Right atrium auricular region (tissue), 2 donors: ENCODE measurements at regions not wholly inside any gene's neighbourhood (a gene's known extent, or its start where the extent isn't known, plus 50 kb on each side); places are given as distances from the start of the nearest gene placed in this dataset.
A peak's percentile ranks its signal among the peaks of the same experiment; 100 is the strongest.

ENCODE experiments used
- DNase-seq: peaks from one replicate; pipeline ENCODE4 v3.0.0-alpha.2; 2019; ENCODE audit warnings: low spot score
- H3K27ac ChIP-seq, 2 donors: fragments of 200-600 bp; sonication (generic); 1 replicate in 1 of 2; 2 replicates in 1 of 2; pipeline ENCODE4 v1.5.1; 2016 to 2019
- H3K27me3 ChIP-seq, 2 donors: fragments of 200-600 bp; sonication (generic); one replicate each; pipeline versions ENCODE4 v1.5.1 to v1.6.0; 2017 to 2019
- H3K36me3 ChIP-seq: fragments of 200-600 bp; sonication (generic); one replicate; pipeline ENCODE4 v1.5.1; 2016
- H3K4me1 ChIP-seq, 2 donors: fragments of 200-600 bp; sonication (generic); one replicate each; pipeline versions ENCODE4 v1.5.1 to v1.6.0; 2017 to 2019
- H3K4me3 ChIP-seq, 2 donors: fragments of 200-600 bp; sonication (generic); 1 replicate in 1 of 2; 2 replicates in 1 of 2; pipeline ENCODE4 v1.5.1; 2017 to 2019; ENCODE audit warnings: mild to moderate bottlenecking in 1 of 2, moderate library complexity in 1 of 2
- H3K9me3 ChIP-seq, 2 donors: fragments of 200-600 bp; sonication (generic); one replicate each; pipeline ENCODE4 v1.5.1; 2019
- TF ChIP-seq, protein P1 (sequence below), 2 donors: fragments of 200-600 bp; sonication (generic); IDR thresholded peaks; one replicate each; pipeline ENCODE4 v1.5.1; 2019; ENCODE audit warnings: antibody characterized with exemption in 2 of 2

DNA sequence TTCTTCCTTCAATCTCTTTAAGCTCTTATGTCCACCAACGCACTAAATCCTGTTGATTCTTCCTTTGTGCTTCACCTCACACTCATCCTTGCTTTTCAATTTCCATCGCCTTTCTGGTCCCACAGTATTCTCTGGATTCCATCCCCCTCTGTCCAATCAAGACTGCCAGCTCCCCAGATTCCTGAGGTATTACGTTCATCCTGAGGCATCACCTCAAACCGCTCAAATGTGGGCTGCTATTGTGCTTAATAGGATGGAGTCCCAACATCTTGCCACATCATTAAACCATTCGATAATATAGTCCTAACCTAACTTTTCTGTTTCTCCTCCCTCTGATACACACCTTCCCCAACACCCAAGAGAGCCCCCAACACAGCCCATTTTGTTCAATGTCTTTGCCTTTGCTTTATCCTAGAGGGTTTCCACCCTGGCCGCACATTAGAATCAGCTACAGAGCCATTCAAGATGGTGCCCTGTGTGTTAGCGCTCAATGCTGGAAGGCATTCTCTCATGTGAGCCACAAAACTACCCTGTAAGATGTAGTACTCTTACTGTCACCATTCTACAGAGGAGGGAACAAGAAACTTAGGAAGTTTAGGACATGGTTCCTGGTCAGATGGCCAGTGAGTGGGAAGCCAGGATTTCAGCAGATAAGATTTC lies 79.5 kb upstream of the LEP start:
- Histone ChIP-seq H3K27ac (no peak overlapping the region), H3K9me3 (no peaks in the 10 kb centered on the region), H3K27me3 (peaks cover 8 to 12% of the 10 kb centered on the region in 2 donors), H3K4me1 (peaks cover 0 to 5% of the 10 kb centered on the region in 2 donors), H3K36me3 (no peaks in the 10 kb centered on the region), H3K4me3 (no peak overlapping the region)
- DNase-seq = no peak
- TF ChIP-seq, protein P1, sequence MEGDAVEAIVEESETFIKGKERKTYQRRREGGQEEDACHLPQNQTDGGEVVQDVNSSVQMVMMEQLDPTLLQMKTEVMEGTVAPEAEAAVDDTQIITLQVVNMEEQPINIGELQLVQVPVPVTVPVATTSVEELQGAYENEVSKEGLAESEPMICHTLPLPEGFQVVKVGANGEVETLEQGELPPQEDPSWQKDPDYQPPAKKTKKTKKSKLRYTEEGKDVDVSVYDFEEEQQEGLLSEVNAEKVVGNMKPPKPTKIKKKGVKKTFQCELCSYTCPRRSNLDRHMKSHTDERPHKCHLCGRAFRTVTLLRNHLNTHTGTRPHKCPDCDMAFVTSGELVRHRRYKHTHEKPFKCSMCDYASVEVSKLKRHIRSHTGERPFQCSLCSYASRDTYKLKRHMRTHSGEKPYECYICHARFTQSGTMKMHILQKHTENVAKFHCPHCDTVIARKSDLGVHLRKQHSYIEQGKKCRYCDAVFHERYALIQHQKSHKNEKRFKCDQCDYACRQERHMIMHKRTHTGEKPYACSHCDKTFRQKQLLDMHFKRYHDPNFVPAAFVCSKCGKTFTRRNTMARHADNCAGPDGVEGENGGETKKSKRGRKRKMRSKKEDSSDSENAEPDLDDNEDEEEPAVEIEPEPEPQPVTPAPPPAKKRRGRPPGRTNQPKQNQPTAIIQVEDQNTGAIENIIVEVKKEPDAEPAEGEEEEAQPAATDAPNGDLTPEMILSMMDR (IDR thresholded peaks at IDR 0.05) = no peak

DNA sequence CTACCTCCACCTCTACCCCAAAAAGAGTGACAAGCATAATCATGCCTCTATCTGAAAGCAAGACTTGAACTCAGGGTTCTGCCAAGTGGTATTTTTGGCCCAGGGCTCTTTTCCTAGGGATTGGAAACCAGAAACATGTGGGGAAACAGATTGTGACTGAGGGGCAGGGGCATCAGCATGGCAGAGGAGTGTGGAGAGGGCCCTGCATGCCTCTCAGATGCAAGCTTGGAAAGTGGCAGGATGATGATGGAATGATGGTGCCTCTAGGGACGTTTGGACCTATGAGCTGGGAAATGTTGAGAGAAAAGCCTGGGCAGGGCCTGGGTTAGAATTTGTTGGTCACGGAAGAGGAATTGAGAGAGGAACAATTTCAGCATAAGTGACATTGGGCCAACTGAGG lies 78.4 kb upstream of the LEP start:
- Histone ChIP-seq H3K27me3 (peaks cover 13 to 23% of the 10 kb centered on the region in 2 donors), H3K9me3 (no peaks in the 10 kb centered on the region), H3K4me3 (no peak overlapping the region), H3K36me3 (no peaks in the 10 kb centered on the region), H3K27ac (no peak overlapping the region), H3K4me1 (peaks cover 0 to 16% of the 10 kb centered on the region in 2 donors)
- peak; percentile 11 for DNase-seq
- TF ChIP-seq, protein P1 (IDR thresholded peaks at IDR 0.05) = no peak

DNA sequence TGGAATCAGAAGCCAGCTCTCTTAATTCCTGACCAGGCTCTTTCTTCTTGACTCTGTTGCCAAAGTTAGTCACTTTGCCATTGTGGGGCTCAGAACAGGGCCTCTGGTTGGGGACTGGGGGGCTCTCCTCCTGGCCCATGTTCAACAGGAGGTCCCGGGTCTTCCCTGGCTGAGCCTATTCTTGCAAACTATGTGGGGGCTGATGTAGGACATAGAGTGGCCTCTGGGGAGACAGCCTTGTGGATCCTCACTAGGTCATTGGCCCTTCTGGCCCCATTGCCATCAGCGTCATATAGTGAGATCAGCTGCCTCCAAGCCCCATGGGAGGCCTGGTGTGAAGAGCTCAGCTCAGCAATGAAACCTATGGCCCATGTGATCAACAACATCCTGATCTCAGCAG lies 77.6 kb upstream of the LEP start:
- peaks cover 0 to 24% of the 10 kb centered on the region in 2 donors for H3K4me1 ChIP-seq
- peaks cover 20 to 31% of the 10 kb centered on the region in 2 donors for H3K27me3 ChIP-seq
- no peak overlapping the region for H3K4me3 ChIP-seq
- H3K27ac ChIP-seq = no peak overlapping the region
- H3K36me3 ChIP-seq = no peaks in the 10 kb centered on the region
- no peak for DNase-seq
- TF ChIP-seq, protein P1 (IDR thresholded peaks at IDR 0.05) = no peak
- no peaks in the 10 kb centered on the region for H3K9me3 ChIP-seq

DNA sequence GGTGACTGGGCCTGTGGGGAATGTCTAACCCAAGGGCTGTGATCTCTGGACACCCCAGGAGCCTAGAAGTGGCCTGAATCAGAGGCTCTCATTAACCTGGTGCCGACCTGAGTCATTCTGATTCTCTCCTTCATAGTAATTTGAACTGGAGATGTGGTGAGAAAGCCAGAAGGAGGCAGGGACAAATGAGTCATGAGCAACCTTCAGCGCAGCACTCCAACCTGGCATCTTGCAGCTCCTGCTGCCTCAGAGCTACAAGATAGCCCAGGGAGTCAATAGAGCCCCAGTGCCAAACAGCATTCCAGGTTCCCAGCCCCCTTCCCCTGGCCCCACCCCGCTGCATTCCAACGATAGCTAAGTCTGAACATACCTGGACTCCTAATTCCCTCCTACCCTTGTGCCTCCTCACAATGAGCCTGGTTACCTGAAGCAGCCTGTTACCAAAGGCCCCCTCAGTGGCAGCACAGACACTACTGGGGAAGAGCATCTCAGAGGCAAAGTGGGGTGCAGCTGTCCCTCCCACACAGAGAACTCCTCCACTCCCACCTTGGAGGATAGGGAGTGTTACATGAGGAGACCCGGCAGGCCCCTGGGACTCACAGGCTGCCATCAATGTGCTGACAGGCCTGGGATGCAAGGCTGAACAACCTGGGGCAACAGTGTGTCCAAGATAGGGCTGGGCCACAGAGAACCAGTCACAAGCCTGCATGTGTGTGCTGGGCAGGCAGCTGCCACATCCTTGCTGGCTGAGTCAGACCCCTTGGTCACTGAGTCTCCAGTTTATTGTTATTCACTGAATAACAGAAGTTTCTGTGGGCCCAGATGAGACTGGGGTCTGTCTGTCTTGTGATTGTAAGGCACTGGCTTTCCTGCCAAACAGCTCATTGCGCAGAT lies 76.8 kb upstream of the LEP start:
- Histone ChIP-seq H3K4me1 (peaks cover 0 to 25% of the 10 kb centered on the region in 2 donors), H3K9me3 (no peaks in the 10 kb centered on the region), H3K4me3 (no peak overlapping the region), H3K27ac (no peak overlapping the region), H3K27me3 (peaks cover 20 to 33% of the 10 kb centered on the region in 2 donors), H3K36me3 (no peaks in the 10 kb centered on the region)
- no peak for DNase-seq
- TF ChIP-seq, protein P1 (IDR thresholded peaks at IDR 0.05) = no peak

DNA sequence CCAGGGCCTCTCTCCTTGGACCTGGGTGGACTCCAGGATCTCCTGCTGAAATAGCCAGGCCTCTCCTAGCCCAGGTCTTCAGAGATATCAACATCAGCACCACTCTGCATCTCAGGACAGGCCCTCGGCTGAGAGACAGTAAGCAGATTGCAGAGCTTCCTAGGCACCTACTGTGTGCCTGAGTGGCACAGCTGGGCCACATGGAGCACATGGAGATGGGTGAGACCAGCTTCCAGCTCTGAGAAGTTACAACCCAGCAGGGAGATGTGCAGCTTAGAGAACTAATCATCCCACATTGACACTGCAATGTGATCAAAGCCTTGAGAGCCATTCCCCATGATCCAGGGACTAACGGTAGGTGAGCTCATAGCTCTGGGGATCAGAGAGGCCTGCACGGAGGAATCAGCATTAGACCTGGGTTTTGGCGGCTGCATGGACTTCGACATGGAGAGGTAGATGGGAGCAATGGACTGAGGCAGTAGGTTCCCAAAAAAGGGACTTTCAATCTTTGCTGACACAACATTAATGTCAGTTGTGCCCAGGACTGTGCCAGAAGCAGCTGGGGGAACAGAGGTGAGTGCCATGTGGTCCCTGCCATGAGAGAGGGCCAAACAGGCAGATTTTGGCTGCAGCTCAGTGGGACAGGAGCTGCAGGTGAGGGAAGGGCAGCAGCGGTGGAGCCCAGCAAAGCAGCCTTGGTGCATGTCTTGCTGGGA lies 76.0 kb upstream of the LEP start:
- TF ChIP-seq, protein P1 (IDR thresholded peaks at IDR 0.05) = no peak
- no peak for DNase-seq
- H3K4me3 ChIP-seq = no peak overlapping the region
- no peak overlapping the region for H3K27ac ChIP-seq
- H3K9me3 ChIP-seq = no peaks in the 10 kb centered on the region
- H3K27me3 ChIP-seq = peaks cover 20 to 33% of the 10 kb centered on the region in 2 donors
- peaks cover 0 to 25% of the 10 kb centered on the region in 2 donors for H3K4me1 ChIP-seq
- H3K36me3 ChIP-seq = no peaks in the 10 kb centered on the region
